ENCODE measurements at regions not wholly inside any gene's neighbourhood (a gene's known extent, or its start where the extent isn't known, plus 50 kb on each side); places are given as distances from the start of the nearest gene placed in this dataset.

GRCh38 chr2:118165595-118165994, 77.3 kb downstream of the INSIG2 start:
- H3K4me3 ChIP-seq (replicated peaks; ENCODE audit: low read depth, low read length), result no peak overlapping the region
- no peak for DNase-seq (ENCODE audit: low read depth)
- TF ChIP-seq, protein P1, sequence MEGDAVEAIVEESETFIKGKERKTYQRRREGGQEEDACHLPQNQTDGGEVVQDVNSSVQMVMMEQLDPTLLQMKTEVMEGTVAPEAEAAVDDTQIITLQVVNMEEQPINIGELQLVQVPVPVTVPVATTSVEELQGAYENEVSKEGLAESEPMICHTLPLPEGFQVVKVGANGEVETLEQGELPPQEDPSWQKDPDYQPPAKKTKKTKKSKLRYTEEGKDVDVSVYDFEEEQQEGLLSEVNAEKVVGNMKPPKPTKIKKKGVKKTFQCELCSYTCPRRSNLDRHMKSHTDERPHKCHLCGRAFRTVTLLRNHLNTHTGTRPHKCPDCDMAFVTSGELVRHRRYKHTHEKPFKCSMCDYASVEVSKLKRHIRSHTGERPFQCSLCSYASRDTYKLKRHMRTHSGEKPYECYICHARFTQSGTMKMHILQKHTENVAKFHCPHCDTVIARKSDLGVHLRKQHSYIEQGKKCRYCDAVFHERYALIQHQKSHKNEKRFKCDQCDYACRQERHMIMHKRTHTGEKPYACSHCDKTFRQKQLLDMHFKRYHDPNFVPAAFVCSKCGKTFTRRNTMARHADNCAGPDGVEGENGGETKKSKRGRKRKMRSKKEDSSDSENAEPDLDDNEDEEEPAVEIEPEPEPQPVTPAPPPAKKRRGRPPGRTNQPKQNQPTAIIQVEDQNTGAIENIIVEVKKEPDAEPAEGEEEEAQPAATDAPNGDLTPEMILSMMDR (IDR thresholded peaks at IDR 0.05; ENCODE audit: low read length, missing control alignments), result no peak

All from fibroblast of pulmonary artery (primary cell).